HepG2 (cell line): ENCODE measurements at regions not wholly inside any gene's neighbourhood (a gene's known extent, or its start where the extent isn't known, plus 50 kb on each side); places are given as distances from the start of the nearest gene placed in this dataset.

Experiments used
- CBX2 ChIP-seq, 2 experiments: fragments of 200-600 bp in 1 of 2; sonication (generic); formaldehyde crosslinking in 1 of 2; IDR thresholded peaks; 2 replicates each; pipeline versions ENCODE4 v1.7.0 to v1.8.1; 2018 to 2022; ENCODE audit warnings: low read depth in 2 of 2, low read length in 1 of 2, mild to moderate bottlenecking in 1 of 2, missing genetic modification reagents in 1 of 2
- CTCF ChIP-seq: sonication (generic); formaldehyde crosslinking; IDR thresholded peaks from 2 replicates; pipeline ENCODE4 v1.5.0; 2020; ENCODE audit warnings: mild to moderate bottlenecking, missing genetic modification reagents, moderate library complexity
- FOSL1 ChIP-seq: sonication (generic); formaldehyde crosslinking; IDR thresholded peaks from 2 replicates; pipeline ENCODE4 v1.9.0; 2021; ENCODE audit warnings: missing genetic modification reagents, borderline replicate concordance
- POLR2A ChIP-seq, 2 experiments: IDR thresholded peaks; 2 replicates each; pipeline ENCODE4 v1.6.1; 2011; ENCODE audit warnings: low read depth in 2 of 2, low read length in 2 of 2, mild to moderate bottlenecking in 1 of 2, moderate library complexity in 1 of 2; ENCODE audit not compliant: insufficient read depth in 1 of 2
- REXO4 ChIP-seq: sonication (generic); formaldehyde crosslinking; IDR thresholded peaks from 2 replicates; pipeline ENCODE4 v1.8.0; 2022; ENCODE audit warnings: missing genetic modification reagents, mild to moderate bottlenecking, borderline replicate concordance
- SETDB1 ChIP-seq: sonication (generic); formaldehyde crosslinking; IDR thresholded peaks from 2 replicates; pipeline ENCODE4 v1.5.1; 2020; ENCODE audit warnings: missing genetic modification reagents, mild to moderate bottlenecking, borderline replicate concordance
- ZNF143 ChIP-seq: sonication (generic); formaldehyde crosslinking; IDR thresholded peaks from 2 replicates; pipeline ENCODE4 v1.4.0; 2020; ENCODE audit warnings: missing genetic modification reagents

GRCh38 chr20:57037689-57038088 lies 228.8 kb downstream of the BMP7 start:
- TF ChIP-seq REXO4 (no peak), ZNF143 (CRISPR knock-in tag) (no peak), SETDB1 (CRISPR knock-in tag) (no peak), CBX2 (IDR thresholded peaks at IDR 0.05; ENCODE audit: low read depth, low read length) (no peak), CBX2 (CRISPR knock-in tag; IDR thresholded peaks at IDR 0.05; ENCODE audit: low read depth) (no peak), POLR2A (IDR thresholded peaks at IDR 0.05; ENCODE audit: insufficient read depth in 1 of 2, low read depth in 2 of 2, low read length in 2 of 2) (no peak), FOSL1 (CRISPR knock-in tag) (no peak), CTCF (CRISPR knock-in tag) (no peak)
